Lower leg skin (tissue), 4 donors: ENCODE measurements at regions not wholly inside any gene's neighbourhood (a gene's known extent, or its start where the extent isn't known, plus 50 kb on each side); places are given as distances from the start of the nearest gene placed in this dataset.

Source experiments
- DNase-seq, 2 donors: peaks; one replicate each; pipeline ENCODE4 v3.0.0-alpha.2; 2019; ENCODE audit warnings: low spot score in 2 of 2
- H3K4me3 ChIP-seq: fragments of 200-600 bp; sonication (generic); 2 replicates; pipeline ENCODE4 v1.5.1; 2017; ENCODE audit warnings: mild to moderate bottlenecking, low read depth; ENCODE audit not compliant: poor library complexity, severe bottlenecking
- POLR2A ChIP-seq, 2 donors: fragments of 450-650 bp; IDR thresholded peaks; one replicate each; pipeline ENCODE4 v1.6.1; 2016 to 2017; ENCODE audit warnings: antibody characterized with exemption in 2 of 2, mild to moderate bottlenecking in 1 of 2, moderate library complexity in 1 of 2
- WGBS, 2 donors: methylation state at CpG; one replicate each; pipeline ENCODE4 v1.1.5; 2018; 5-methylcytosine and 5-hydroxymethylcytosine counted together
- intact Hi-C: fragments of 100-400 bp; cut with DNase I; formaldehyde crosslinking; loops from one replicate; pipeline ENCODE4 v1.15.0; 2023; ENCODE audit warnings: low total_unique reads
- TF ChIP-seq, protein P1 (sequence below), 3 donors: fragments of 450-650 bp; IDR thresholded peaks; one replicate each; pipeline ENCODE4 v1.5.1; 2016; ENCODE audit warnings: antibody characterized with exemption in 3 of 3, mild to moderate bottlenecking in 3 of 3, moderate library complexity in 2 of 3

DNA sequence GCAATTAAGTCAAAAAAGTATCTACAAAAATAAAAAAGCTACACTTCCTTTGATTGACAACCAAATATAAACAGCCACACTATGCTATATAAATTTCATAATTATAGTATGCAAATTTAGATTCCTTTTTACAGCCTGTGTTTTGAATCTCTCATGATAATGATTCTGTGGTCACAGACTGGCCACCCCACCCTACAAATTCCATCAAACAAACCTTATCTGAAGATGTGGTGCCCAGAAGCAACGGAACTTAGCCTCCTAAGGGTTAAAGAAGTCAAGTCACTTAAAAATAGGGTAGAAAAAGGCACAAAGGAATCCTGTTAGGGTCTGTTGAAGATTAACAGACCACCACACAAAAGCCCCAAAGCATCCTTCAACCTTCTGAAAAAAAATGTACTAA, 351.8 kb downstream of the INHBA start:
- no peak for DNase-seq
- H3K4me3 ChIP-seq, result no peak overlapping the region
- no peak for TF ChIP-seq POLR2A (IDR thresholded peaks at IDR 0.05)
- TF ChIP-seq, protein P1, sequence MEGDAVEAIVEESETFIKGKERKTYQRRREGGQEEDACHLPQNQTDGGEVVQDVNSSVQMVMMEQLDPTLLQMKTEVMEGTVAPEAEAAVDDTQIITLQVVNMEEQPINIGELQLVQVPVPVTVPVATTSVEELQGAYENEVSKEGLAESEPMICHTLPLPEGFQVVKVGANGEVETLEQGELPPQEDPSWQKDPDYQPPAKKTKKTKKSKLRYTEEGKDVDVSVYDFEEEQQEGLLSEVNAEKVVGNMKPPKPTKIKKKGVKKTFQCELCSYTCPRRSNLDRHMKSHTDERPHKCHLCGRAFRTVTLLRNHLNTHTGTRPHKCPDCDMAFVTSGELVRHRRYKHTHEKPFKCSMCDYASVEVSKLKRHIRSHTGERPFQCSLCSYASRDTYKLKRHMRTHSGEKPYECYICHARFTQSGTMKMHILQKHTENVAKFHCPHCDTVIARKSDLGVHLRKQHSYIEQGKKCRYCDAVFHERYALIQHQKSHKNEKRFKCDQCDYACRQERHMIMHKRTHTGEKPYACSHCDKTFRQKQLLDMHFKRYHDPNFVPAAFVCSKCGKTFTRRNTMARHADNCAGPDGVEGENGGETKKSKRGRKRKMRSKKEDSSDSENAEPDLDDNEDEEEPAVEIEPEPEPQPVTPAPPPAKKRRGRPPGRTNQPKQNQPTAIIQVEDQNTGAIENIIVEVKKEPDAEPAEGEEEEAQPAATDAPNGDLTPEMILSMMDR (IDR thresholded peaks at IDR 0.05), result no peak
- intact Hi-C loops, result no loop called here
- WGBS, 2 donors, result 72 to 88% methylated on average over 1 of the region's 1 CpG

DNA sequence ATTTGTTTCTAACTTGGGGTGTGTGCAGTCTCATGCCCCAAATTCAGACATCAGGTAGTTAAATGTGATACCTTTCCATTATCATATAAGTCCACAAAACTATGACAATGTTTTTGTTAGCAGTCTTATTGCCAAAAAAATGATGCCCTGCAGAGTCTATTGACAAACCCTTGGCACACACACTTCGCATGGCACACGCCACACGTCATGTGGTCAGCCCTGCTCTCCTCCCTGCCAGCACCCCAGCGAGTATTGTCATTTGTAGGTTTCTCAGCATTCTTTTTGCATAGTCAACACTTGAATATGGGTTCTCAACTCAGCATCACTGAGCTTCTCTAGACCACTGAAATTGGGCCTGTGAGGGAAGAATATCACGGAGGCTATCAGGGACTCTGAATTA, 356.0 kb downstream of the INHBA start:
- DNase-seq, result no peak
- no peak for TF ChIP-seq POLR2A (IDR thresholded peaks at IDR 0.05)
- TF ChIP-seq, protein P1 (IDR thresholded peaks at IDR 0.05), result no peak
- no peak overlapping the region for H3K4me3 ChIP-seq
- whole genome bisulfite sequencing, 2 donors, result 77 to 89% methylated on average over 5 of the region's 5 CpGs
- intact Hi-C loops, result no loop called here

DNA sequence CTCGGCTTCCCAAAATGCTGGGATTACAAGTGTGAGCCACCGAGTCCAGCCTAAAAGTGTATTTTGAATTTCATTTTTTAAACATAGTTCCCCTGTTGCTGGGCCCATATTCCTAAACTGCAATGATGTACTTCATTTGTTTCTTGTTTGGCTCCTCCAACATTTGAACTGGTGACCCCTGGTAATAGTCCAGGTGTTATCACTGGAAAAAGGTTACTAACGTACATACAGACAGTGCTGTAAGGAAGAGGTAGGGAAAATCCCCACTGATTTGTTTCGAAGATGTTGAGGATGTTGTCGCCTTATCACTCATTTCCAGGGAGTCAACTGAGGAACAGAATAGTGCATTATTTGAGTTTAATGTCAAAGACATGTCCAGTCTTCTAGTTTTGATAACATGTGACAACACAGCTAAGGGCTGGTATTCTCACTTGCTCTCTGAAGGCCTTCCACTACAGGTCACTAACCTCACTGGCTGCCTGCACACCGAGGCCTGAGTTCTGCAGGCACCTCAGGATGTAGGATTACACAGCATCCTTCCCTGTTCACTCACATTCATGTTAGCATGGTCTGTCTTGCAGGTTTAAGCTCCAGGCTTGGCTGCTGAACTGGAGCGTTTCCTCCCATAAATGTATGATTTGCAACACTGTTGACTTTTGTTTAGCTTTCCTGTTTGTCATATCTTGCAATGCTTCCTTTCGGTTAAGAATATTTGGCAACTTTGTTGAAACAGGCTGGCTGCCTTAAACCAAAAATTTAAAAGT, 362.8 kb downstream of the INHBA start:
- 83% methylated on average over 8 of the region's 8 CpGs for WGBS, 2 donors
- no peak for TF ChIP-seq POLR2A (IDR thresholded peaks at IDR 0.05)
- TF ChIP-seq, protein P1 (IDR thresholded peaks at IDR 0.05), result no peak
- no peak for DNase-seq
- intact Hi-C loops, result no loop called here
- no peak overlapping the region for H3K4me3 ChIP-seq

GRCh38 chr7:41336981-41337380, 365.9 kb downstream of the INHBA start:
- intact Hi-C loops, result no loop called here
- H3K4me3 ChIP-seq, result no peak overlapping the region
- TF ChIP-seq, protein P1 (IDR thresholded peaks at IDR 0.05), result no peak
- TF ChIP-seq POLR2A (IDR thresholded peaks at IDR 0.05), result no peak
- DNase-seq, result no peak
- 42 to 48% methylated on average over 5 of the region's 5 CpGs for WGBS, 2 donors

DNA sequence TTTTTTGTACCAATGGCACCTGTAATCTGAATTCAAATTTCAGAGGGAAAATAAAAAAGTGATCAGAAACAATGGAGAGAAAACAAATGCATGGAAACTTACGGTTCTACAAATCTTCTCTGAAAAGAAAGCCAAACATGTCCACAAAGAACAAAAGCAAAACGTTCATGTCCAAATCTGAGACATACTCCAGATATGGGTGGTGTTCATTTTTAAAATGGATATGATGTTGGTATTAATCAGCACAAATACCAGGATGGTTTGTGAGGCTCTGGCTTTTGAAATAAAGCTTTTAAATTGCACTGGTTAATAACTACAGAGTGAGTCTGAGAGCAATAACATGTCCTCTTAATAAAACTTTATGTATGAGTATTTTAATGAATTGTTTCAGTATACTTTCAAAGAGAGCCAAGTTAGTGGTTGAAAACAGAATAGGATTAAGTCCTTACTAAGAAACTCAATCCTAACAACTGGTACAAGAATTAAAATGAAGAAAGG, 366.4 kb downstream of the INHBA start:
- TF ChIP-seq, protein P1 (IDR thresholded peaks at IDR 0.05), result no peak
- TF ChIP-seq POLR2A (IDR thresholded peaks at IDR 0.05), result no peak

More for the DNA sequence above, 366.4 kb downstream of the INHBA start:
- no peak for DNase-seq
- no peak overlapping the region for H3K4me3 ChIP-seq
- WGBS, 2 donors, result 69 to 76% methylated on average over 2 of the region's 2 CpGs
- intact Hi-C loops, result no loop called here
